ENCODE measurements at regions not wholly inside any gene's neighbourhood (a gene's known extent, or its start where the extent isn't known, plus 50 kb on each side); places are given as distances from the start of the nearest gene placed in this dataset.

DNA sequence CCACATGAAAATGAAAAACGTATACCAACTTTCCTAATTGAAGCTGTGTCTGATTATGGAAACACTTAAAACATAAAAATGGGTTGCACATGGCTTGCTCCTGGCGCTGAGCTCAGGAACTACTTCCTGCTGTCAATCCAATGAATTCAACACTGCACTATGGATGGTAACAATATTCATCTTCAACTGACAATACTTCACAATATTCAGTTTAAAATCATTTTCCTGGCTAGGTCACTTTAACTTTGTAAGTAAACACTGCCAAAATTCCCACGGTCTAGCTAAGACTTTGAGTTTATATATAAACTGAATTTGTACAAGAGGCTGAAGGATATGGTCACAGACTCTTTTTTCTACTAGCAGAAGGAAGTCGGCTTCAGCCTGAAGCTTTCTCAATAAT is 556.9 kb downstream of the TNS3 start:
- Histone ChIP-seq H3K9me3 (no peaks in the 10 kb centered on the region), H3K4me3 (no peak overlapping the region), H3K27ac (no peak overlapping the region), H3K36me3 (ENCODE audit: low read depth, missing control alignments) (no peaks in the 10 kb centered on the region), H3K27me3 (no peaks in the 10 kb centered on the region), H3K4me1 (no peaks in the 10 kb centered on the region)
- TF ChIP-seq POLR2A (IDR thresholded peaks at IDR 0.05), result no peak
- TF ChIP-seq, protein P1, sequence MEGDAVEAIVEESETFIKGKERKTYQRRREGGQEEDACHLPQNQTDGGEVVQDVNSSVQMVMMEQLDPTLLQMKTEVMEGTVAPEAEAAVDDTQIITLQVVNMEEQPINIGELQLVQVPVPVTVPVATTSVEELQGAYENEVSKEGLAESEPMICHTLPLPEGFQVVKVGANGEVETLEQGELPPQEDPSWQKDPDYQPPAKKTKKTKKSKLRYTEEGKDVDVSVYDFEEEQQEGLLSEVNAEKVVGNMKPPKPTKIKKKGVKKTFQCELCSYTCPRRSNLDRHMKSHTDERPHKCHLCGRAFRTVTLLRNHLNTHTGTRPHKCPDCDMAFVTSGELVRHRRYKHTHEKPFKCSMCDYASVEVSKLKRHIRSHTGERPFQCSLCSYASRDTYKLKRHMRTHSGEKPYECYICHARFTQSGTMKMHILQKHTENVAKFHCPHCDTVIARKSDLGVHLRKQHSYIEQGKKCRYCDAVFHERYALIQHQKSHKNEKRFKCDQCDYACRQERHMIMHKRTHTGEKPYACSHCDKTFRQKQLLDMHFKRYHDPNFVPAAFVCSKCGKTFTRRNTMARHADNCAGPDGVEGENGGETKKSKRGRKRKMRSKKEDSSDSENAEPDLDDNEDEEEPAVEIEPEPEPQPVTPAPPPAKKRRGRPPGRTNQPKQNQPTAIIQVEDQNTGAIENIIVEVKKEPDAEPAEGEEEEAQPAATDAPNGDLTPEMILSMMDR (IDR thresholded peaks at IDR 0.05), result no peak
- intact Hi-C loops (cut with DNase I; ENCODE audit: low total_unique reads), result no loop called here
- 60 to 72% methylated on average over 4 of the region's 4 CpGs for WGBS, 2 donors
- no peak for DNase-seq

DNA sequence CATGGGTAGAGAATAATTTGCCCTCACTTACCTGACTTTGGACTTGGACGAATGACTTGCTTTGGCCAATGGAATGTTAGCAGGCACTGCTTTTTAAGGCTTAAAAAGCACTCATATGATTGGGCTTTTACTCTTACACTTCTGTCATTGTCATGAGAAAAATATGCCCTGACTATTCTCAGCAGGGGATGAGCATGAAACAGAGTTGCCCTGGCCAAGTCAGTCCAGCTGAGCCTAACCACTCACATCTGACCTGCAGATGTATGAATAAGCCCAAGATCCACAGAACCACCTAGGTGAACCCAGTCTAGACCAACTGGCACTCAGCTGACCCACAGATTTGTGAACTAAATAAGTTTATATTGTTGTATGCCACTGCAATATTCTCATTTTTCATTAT is 573.5 kb downstream of the TNS3 start:
- no peaks in the 10 kb centered on the region for H3K9me3 ChIP-seq
- no peak for DNase-seq
- no peaks in the 10 kb centered on the region for H3K36me3 ChIP-seq (ENCODE audit: low read depth, missing control alignments)
- no peaks in the 10 kb centered on the region for H3K27me3 ChIP-seq
- no peak overlapping the region for H3K27ac ChIP-seq
- intact Hi-C loops (cut with DNase I; ENCODE audit: low total_unique reads), result no loop called here
- 89 to 92% methylated on average over 1 of the region's 1 CpG for WGBS, 2 donors
- TF ChIP-seq, protein P1 (IDR thresholded peaks at IDR 0.05), result no peak
- no peak for TF ChIP-seq POLR2A (IDR thresholded peaks at IDR 0.05)
- no peaks in the 10 kb centered on the region for H3K4me1 ChIP-seq
- no peak overlapping the region for H3K4me3 ChIP-seq

DNA sequence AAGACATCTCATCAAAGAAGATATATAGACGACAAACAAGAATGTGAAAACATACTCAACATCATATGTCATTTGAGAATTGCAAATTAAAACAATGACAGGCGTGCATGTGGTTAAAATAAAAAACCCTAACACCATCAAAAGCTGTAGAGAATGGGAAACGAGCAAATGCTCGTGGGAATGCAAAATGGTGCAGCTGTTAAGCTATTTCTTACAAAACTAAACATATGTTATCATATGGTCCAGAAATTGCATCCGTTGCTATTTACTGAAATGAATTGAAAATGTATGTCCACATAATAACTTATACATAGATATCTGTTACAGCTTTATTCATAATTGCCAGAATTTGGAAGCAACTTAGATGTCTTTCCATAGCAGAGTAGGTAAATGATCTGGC is 574.4 kb downstream of the TNS3 start:
- H3K36me3 ChIP-seq (ENCODE audit: low read depth, missing control alignments), result no peaks in the 10 kb centered on the region
- WGBS, 2 donors, result 70 to 79% methylated on average over 5 of the region's 5 CpGs
- intact Hi-C loops (cut with DNase I; ENCODE audit: low total_unique reads), result no loop called here
- TF ChIP-seq, protein P1 (IDR thresholded peaks at IDR 0.05), result no peak
- TF ChIP-seq POLR2A (IDR thresholded peaks at IDR 0.05), result no peak
- DNase-seq, result no peak
- H3K27ac ChIP-seq, result no peak overlapping the region
- no peak overlapping the region for H3K4me3 ChIP-seq
- no peaks in the 10 kb centered on the region for H3K9me3 ChIP-seq
- no peaks in the 10 kb centered on the region for H3K4me1 ChIP-seq
- no peaks in the 10 kb centered on the region for H3K27me3 ChIP-seq

DNA sequence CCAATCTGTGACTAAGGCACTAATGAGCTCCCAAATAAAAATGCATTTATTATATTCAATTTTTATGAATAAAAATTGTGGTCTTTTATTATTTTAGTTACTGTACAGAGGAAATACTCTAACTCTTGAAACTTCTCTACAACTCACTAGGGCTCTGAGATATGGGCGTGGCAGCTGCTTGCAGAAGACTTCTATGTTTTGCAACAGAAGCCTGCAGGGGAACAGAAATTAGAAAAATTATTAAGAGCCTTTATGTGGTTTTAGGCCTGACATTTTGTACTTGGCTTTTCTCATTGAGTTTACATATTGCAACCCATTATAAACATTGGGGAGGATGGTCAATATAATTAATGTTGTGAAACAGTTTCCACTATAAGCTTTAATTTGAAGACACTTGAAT is 581.4 kb downstream of the TNS3 start:
- H3K36me3 ChIP-seq (ENCODE audit: low read depth, missing control alignments), result no peaks in the 10 kb centered on the region

DNA sequence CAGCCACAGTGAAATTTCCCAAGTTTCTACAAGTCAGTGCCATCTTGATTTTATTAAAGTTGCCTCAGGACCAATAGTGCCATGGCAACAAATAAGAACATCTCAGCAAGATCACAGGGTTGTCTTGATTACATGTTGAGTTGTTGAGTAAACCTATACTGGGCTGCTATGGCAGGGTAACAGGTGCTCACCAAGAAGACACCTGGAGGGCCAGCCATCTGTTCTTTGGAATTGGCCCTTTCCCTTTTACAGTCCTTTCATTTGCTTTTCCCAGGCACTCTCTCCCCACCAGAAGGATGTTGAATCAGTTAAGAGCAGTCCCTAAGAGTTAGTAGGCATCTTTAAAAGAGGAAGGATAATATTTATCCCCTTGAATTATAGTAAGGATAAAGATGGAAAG is 582.0 kb downstream of the TNS3 start:
- Histone ChIP-seq H3K4me1 (peaks cover 4% of the 10 kb centered on the region), H3K27ac (no peak overlapping the region), H3K27me3 (no peaks in the 10 kb centered on the region), H3K9me3 (no peaks in the 10 kb centered on the region), H3K36me3 (ENCODE audit: low read depth, missing control alignments) (no peaks in the 10 kb centered on the region), H3K4me3 (no peak overlapping the region)
- intact Hi-C loops (cut with DNase I; ENCODE audit: low total_unique reads), result no loop called here
- TF ChIP-seq, protein P1 (IDR thresholded peaks at IDR 0.05), result no peak
- DNase-seq, result no peak

More for the DNA sequence above, 581.4 kb downstream of the TNS3 start:
- Histone ChIP-seq H3K4me3 (no peak overlapping the region), H3K9me3 (no peaks in the 10 kb centered on the region), H3K4me1 (peaks cover 4% of the 10 kb centered on the region), H3K27me3 (no peaks in the 10 kb centered on the region), H3K27ac (no peak overlapping the region)
- no peak for TF ChIP-seq POLR2A (IDR thresholded peaks at IDR 0.05)
- TF ChIP-seq, protein P1 (IDR thresholded peaks at IDR 0.05), result no peak
- WGBS, 2 donors, result 83 to 88% methylated on average over 1 of the region's 1 CpG
- no peak for DNase-seq
- intact Hi-C loops (cut with DNase I; ENCODE audit: low total_unique reads), result no loop called here
